GM21526 (cell line): ENCODE measurements at regions not wholly inside any gene's neighbourhood (a gene's known extent, or its start where the extent isn't known, plus 50 kb on each side); places are given as distances from the start of the nearest gene placed in this dataset.

ENCODE experiments used
- ATAC-seq: cut with Tn5 transposase; IDR thresholded peaks from one replicate; pipeline ENCODE4 v1.9.1; 2021; ENCODE audit warnings: moderate library complexity; ENCODE audit not compliant: unreplicated experiment, low FRiP score

GRCh38 chr2:37471104-37471503 is 126.7 kb downstream of the QPCT start:
- no peak for ATAC-seq

GRCh38 chr2:37471994-37472393 is 127.6 kb downstream of the QPCT start:
- no peak for ATAC-seq

GRCh38 chr2:37472959-37473358 is 128.5 kb downstream of the QPCT start:
- ATAC-seq: no peak

- no peak for ATAC-seq
These were observed 132.0 kb downstream of the QPCT start for GRCh38 chr2:37476411-37476810.

GRCh38 chr2:37477921-37478320 is 133.5 kb downstream of the QPCT start:
- no peak for ATAC-seq

- no peak for ATAC-seq
These were observed 136.8 kb downstream of the QPCT start for GRCh38 chr2:37481244-37481643.

GRCh38 chr2:37489041-37489456 is 144.6 kb downstream of the QPCT start:
- ATAC-seq: no peak

GRCh38 chr2:37489536-37489935 is 145.1 kb downstream of the QPCT start:
- ATAC-seq: no peak

- no peak for ATAC-seq
These were observed 149.0 kb downstream of the QPCT start for GRCh38 chr2:37493425-37493824.

- no peak for ATAC-seq
These were observed 154.7 kb downstream of the QPCT start for GRCh38 chr2:37499113-37499512.

GRCh38 chr2:37500031-37500430 is 155.6 kb downstream of the QPCT start:
- no peak for ATAC-seq

- ATAC-seq: no peak
These were observed 156.7 kb downstream of the QPCT start for GRCh38 chr2:37501113-37501512.

- no peak for ATAC-seq
These were observed 162.1 kb downstream of the QPCT start for GRCh38 chr2:37506407-37507050.

GRCh38 chr2:37507051-37507410 is 162.6 kb downstream of the QPCT start:
- no peak for ATAC-seq

GRCh38 chr2:37507703-37508102 is 163.3 kb downstream of the QPCT start:
- ATAC-seq: no peak

- no peak for ATAC-seq
These were observed 158.5 kb downstream of the CDC42EP3 start for GRCh38 chr2:37512971-37513370.

GRCh38 chr2:37523814-37524362 is 147.6 kb downstream of the CDC42EP3 start:
- no peak for ATAC-seq

GRCh38 chr2:37526323-37526722 is 145.1 kb downstream of the CDC42EP3 start:
- ATAC-seq: no peak

GRCh38 chr2:37526856-37527255 is 144.6 kb downstream of the CDC42EP3 start:
- no peak for ATAC-seq

GRCh38 chr2:37527361-37527760 is 144.1 kb downstream of the CDC42EP3 start:
- ATAC-seq: no peak

GRCh38 chr2:37529830-37530415 is 141.5 kb downstream of the CDC42EP3 start:
- no peak for ATAC-seq

GRCh38 chr2:37532503-37532902 is 138.9 kb downstream of the CDC42EP3 start:
- no peak for ATAC-seq
